NCI-H2227 (cell line): ENCODE measurements at regions not wholly inside any gene's neighbourhood (a gene's known extent, or its start where the extent isn't known, plus 50 kb on each side); places are given as distances from the start of the nearest gene placed in this dataset.
"Not testable (repeated sequence)": the region's sequence is repeated elsewhere in the genome, so short reads cannot be mapped to it uniquely, and the experiment has no call there.

ENCODE experiments used
- DNase-seq: peaks from one replicate; lab custom pipeline; 2025; ENCODE audit not compliant: unreplicated experiment; lab: John Stamatoyannopoulos, UW

- DNase-seq, result no peak
Measured at GRCh38 chr2:7094231-7094741, 177.1 kb downstream of the RNF144A start.

- DNase-seq, result no peak
Measured at GRCh38 chr2:7096726-7097352, 179.6 kb downstream of the RNF144A start.

DNA sequence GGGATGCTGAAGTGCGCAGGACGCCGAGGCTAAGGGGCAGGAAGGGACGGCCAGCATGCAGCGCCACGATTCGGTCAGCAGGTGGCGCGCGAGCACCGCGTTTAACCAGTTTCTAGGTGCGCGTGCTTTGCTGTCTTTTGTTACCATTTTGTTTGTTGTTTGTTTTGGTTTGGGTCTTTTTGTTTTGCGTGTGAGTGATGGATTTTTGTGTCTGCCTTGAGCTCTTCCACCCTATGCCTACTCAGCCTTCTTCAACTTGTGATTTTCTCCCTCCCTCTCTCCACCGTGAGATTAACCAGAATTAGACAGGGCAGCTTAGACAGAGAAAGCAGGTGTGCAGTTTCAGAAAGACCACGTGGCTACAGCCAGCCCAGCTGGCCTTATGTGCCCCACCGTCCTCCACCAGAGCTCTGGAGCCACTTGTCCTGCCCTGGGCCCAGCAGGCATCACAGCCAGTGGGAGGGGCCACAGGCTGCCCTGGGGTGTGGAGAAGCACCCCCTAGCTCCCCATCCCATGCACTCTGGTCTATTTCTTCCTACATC lies 180.2 kb downstream of the RNF144A start:
- DNase-seq, result peak; percentile 86

DNA sequence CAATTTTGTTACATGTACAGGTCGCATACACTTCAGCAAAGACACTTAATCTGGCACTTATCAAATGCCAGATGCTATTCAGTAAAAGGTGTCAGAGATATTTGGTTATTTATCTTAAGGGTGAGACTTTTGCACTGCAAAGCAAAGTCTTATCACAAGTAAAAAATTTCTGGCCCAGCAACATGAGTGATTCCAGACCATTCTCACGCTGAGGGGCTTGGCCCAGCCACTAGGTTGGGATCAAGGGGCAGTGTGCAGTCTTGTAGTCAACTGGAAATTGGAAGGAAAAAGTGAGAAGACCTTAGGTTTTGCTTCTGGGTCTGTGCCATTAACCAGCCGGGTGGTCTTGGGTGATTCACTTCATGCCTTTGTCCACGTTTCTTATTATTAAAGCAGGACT lies 181.6 kb downstream of the RNF144A start:
- no peak for DNase-seq

GRCh38 chr2:7099687-7100086 lies 182.5 kb downstream of the RNF144A start:
- not testable (repeated sequence) for DNase-seq

- no peak for DNase-seq
Measured at GRCh38 chr2:7102826-7103225, 185.6 kb downstream of the RNF144A start.

DNA sequence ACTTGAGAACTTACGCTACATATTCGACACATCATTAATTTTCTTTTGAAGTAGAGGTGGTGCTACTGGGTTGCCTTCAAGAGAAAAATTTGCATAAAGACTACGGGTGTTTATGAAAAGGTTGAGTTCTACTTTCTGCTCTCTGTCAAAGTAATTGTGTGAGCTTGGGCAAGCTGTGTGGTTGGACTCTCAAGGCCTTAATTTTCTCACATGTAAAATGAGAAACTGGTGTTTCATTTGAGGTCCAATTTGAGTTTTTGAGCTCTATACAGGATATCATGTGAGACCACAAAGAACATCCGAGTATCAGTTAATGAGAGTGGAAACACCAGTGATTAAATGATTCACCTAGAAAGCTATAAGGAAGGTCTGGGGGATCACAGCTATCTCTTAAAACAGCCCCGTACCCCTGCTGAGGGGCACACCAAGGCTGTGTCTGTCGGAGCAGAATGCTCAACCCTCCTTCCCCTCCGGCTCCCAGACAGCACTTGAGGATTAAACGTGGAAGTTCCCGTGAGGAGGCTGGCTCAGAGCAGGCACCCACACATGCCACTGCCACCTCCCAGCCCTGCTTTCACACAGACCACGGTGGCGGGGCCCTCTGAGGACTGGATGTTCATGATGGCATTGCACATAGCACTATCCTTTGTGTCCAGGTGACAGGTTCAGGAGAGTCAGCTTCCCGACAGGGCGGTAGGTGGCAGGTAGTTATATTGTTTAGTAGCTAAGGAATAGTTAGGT lies 191.8 kb downstream of the RNF144A start:
- no peak for DNase-seq

- DNase-seq, result no peak
Measured at GRCh38 chr2:7109533-7109885, 192.3 kb downstream of the RNF144A start.

DNA sequence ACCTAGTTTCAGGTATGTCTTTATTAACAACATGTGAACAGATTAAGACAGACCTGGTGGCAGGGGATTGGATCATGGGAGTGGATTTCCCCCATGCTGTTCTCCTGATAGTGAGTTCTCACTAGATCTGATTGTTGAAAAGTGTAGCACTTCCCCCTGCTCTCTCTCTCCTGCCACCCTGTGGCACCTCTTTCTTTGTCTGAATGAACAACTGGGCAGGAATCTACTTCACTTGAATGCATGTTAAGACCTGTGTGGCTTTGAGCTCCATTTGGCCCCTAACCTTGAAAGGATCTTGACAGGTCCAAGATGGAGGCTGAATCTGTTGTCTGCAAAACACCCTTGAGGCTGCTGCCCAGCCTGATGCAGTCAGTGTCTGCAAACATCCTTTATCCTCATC lies 194.4 kb downstream of the RNF144A start:
- DNase-seq, result no peak

- DNase-seq, result no peak
Measured at GRCh38 chr2:7115364-7115763, 198.2 kb downstream of the RNF144A start.

DNA sequence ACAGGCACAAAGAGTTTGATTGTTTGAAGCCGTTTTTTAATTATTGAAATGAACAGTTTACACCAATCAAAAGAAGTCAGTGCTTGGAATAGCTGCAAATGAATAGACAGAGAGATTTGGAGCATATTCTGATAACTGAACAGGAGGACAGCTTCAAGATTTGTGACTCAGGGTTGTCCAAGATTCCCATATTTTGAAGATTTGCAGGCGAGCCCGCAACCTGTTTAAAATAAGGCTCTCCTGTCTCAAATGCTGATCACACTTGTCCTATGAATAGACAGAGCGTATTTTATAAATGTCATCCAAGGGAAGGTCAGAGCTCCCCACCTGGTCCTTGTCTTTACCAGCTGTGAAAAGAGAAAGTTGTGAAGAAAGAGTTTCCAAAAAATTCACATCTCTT lies 198.7 kb downstream of the RNF144A start:
- no peak for DNase-seq

DNA sequence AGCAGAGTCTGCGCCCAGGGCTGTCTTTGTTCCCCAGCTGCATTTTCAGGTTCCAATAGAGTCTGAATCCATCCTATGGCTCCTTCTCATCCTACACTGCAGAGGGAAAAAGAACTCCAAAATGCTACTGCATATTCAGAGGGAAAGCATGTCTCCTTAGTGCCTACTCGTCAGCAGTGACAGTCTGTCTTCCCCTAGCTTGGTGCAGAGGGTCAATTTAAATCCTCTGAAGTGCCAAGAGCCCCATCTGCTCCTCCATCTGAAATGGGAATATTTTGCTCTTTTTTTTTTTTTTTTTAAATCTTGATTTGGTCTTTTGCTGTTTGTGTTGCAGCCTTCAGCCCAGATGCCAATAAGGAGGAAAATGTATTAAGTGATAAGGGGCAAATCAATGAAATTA lies 199.3 kb downstream of the RNF144A start:
- DNase-seq, result no peak

DNA sequence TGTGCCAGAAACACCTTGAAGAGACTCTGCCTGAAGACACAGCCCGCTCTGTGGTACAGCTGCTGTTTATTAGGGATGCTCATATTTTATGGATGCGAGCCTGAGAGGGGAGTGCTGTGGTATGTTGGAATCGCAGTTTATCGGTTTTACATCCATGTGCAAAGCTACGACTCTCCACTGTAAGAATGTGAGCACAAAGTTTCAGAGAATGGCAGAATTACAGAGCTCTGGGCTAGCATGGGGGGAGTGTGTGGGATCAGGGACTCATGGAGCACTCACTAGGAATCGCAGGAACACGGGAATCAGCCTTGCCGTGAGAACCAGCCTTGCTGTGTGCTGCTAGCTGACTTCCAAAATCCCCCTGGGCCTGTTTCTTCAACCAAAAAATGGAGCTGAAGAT lies 199.9 kb downstream of the RNF144A start:
- no peak for DNase-seq

DNA sequence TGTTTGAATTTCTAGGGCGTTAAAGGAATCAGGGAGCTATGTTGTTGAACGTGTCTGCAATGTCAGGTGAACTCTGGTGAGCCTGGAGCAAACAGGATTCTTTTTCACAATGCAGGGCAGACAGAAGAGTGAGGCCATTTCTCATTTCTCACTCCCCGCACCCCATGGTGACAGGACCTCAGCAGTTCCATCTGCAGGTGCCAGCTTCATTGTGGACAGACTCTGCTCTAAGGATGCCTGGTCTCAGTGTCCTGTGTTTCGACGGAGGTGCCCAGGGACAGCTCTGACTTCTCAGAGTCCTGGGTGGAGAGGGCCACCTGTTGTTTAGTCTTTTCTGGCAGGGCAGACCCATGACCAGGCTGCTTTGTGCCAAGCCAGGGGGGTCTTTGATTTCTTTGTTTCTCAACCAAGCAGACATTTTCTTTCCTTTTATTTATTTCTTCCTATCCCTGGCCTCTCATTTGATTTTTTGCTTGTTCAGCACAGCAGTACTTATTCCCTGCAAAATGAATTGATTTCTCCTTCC lies 201.5 kb downstream of the RNF144A start:
- DNase-seq, result no peak

GRCh38 chr2:7119132-7119835 lies 202.1 kb downstream of the RNF144A start:
- peak; percentile 43 for DNase-seq

DNA sequence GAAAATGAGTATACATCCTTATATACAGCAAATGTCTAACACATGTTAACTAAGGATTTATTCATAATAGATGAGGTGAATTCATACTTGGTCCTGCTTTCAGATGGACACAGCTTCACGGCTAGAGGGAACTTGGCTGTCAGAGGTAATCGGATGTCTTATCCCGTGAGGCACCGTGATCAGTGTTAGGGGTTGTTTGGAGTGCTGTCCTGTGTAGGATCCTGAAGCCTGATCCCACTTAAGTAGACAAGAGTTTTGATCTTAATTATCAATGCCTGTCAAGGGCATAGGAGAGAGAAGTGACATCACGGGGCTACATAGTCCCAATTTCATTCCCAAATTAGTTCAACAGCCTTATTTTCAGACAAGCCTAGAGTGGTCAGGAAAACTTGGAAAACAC lies 204.6 kb downstream of the RNF144A start:
- DNase-seq, result no peak

- no peak for DNase-seq
Measured at GRCh38 chr2:7127156-7127555, 209.9 kb downstream of the RNF144A start.

DNA sequence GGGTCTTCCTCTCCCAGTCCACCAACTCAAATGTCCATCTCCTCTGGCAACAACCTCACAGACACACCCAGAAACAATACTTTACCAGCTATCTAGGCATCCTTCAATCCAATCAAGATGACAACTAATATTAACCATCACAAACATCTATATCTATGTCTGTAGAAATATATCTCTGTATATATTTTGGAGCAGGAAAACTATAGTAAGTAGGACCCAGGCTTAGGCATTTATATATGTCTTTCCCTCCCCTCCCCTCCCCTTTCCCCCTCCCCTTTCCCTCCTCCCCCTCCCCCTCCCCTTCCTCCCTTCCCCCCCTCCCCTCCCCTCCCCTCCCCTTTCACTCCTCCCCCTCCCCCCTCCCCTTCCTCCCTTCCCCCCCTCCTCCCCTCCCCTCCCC lies 210.5 kb downstream of the RNF144A start:
- no peak for DNase-seq

GRCh38 chr2:7131261-7131660 lies 214.0 kb downstream of the RNF144A start:
- no peak for DNase-seq

DNA sequence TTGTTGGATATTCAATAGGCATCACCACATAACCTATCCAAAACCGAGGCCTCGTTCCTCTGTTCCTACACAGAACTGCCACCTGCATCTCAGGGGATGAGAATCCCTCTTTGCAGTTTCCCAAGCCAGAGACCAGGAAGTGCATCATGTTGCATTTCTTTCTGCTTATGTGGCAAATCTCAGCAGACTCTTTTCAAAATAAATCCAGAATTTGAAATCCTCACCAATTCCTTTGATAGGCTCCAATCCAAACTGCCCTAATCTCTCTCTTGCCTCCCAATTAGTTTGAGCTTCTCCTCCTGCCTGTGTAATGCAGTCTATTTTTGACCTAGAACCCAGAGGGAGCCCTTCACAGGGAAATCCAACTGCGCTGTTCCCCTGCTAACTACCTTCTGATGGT lies 215.5 kb downstream of the RNF144A start:
- no peak for DNase-seq

DNA sequence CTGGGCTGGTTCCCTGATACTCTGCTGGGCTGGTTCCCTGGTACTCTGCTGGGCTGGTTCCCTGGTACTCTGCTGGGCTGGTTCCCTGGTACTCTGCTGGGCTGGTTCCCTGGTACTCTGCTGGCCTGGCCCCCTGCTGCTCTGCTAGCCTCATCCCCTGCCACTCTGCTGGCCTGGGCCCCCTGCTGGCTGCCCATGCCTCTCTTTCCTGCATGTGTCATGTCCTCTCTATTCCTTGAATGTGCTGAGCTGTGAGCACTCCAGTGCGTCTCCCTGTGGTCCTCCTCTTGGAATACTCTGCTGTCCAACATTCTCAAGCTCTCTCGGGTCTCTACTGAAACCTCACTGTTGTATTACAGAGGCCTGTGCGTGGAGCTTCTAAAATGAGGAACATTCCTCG lies 216.3 kb downstream of the RNF144A start:
- DNase-seq, result no peak

DNA sequence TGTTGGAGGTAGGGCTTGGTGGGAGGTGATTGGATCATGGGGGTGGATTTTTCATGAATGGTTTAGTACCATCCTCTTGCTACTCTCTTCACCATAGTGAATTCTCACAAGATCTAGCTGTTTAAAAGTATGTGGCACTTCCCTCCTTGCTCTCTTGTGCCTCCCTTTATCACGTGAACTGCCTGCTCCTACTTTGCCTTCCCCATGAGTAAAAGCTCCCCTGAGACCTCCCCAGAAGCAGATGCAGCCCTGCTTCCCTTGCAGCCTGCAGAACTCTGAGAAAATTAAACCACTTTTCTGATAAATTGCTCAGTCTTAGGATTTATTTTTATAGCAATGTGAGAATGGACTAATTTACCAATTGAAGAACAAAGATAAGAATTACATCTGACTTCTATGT lies 223.1 kb downstream of the RNF144A start:
- DNase-seq, result no peak
